ENCODE measurements at regions not wholly inside any gene's neighbourhood (a gene's known extent, or its start where the extent isn't known, plus 50 kb on each side); places are given as distances from the start of the nearest gene placed in this dataset.

DNA sequence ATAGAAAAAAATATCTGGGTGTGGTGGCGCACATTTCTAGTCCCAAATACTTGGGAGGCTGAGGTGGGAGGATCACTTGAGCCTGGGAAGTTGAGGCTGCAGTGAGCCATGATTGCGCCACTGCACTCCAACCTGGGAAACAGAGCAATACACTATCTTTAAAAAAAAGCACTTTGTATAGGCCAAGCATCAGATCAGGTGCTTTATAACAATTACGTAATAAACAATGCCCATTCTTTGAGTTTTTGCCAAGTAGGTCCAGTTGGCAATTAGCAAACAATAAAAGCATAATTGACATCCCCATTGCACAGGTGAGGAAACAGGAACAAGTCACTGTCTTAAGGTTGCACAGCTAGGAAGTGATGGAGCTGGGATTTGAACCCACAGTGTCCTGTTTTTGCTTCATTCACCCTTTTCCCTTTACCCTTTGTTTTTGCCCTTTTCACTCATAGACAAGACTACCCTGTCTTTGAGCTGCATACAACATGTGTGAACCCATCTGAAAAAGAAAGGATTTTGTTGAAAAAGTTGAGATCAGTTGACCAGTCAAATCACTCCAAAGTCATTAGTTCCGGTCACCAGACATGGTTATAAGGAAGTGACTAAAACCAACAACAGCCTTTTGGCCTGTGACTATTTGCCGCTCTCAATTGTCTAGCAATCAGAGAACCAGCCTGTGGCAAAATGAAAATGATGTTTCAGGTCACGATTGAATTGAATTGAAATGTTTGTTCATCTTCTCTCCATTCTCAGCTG, 303.6 kb downstream of the TFAP2C start:
- no peaks in the 10 kb centered on the region for H3K36me3 ChIP-seq (replicated peaks; ENCODE audit: low read depth, low read length)
- no peak overlapping the region for H3K27ac ChIP-seq (ENCODE audit: low read length)
- no peaks in the 10 kb centered on the region for H4K20me1 ChIP-seq (ENCODE audit: insufficient read depth, low read length)
- no peaks in the 10 kb centered on the region for H3K9me3 ChIP-seq (ENCODE audit: insufficient read depth, low read length)
- no peak overlapping the region for H2AFZ ChIP-seq (ENCODE audit: low read depth, low read length)
- no peak overlapping the region for H3K4me2 ChIP-seq (ENCODE audit: low read length)
- no peak for TF ChIP-seq EZH2phosphoT487 (IDR thresholded peaks at IDR 0.05; ENCODE audit: low read depth)
- no peak for TF ChIP-seq CTCF (IDR thresholded peaks at IDR 0.05; ENCODE audit: low read depth, low read length)
- H3K4me1 ChIP-seq (ENCODE audit: low read length) = no peaks in the 10 kb centered on the region
- H3K4me3 ChIP-seq (ENCODE audit: low read length) = no peak overlapping the region
- H3K79me2 ChIP-seq (ENCODE audit: low read length) = no peaks in the 10 kb centered on the region
- H3K9ac ChIP-seq (ENCODE audit: low read length) = no peak overlapping the region
- H3K27me3 ChIP-seq (ENCODE audit: low read depth, low read length) = peaks cover 21% of the 10 kb centered on the region

DNA sequence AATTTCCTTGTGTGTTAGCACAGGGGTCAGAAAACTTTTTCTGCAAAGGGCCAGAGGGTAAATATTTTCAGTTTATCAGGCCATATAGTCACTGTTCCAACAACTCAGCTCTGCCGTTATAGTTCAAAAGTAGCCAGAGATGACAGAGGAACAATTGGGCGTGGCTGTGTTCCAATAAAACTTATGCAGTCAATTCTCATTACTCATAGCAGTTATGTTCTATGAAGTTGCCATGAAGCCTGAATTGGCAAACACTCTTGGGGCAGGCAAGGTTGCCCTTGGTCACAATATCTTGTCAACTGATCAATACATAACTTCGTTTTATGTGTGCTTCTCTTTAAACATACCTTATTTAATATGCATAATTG, 304.2 kb downstream of the TFAP2C start:
- H3K4me1 ChIP-seq (ENCODE audit: low read length) = no peaks in the 10 kb centered on the region
- no peak overlapping the region for H3K4me2 ChIP-seq (ENCODE audit: low read length)
- no peak for TF ChIP-seq EZH2phosphoT487 (IDR thresholded peaks at IDR 0.05; ENCODE audit: low read depth)
- no peak for TF ChIP-seq CTCF (IDR thresholded peaks at IDR 0.05; ENCODE audit: low read depth, low read length)
- no peak overlapping the region for H3K4me3 ChIP-seq (ENCODE audit: low read length)
- no peak overlapping the region for H3K27ac ChIP-seq (ENCODE audit: low read length)
- H3K9ac ChIP-seq (ENCODE audit: low read length) = no peak overlapping the region
- H4K20me1 ChIP-seq (ENCODE audit: insufficient read depth, low read length) = no peaks in the 10 kb centered on the region
- no peaks in the 10 kb centered on the region for H3K79me2 ChIP-seq (ENCODE audit: low read length)
- no peaks in the 10 kb centered on the region for H3K36me3 ChIP-seq (replicated peaks; ENCODE audit: low read depth, low read length)
- H3K9me3 ChIP-seq (ENCODE audit: insufficient read depth, low read length) = no peaks in the 10 kb centered on the region
- peaks cover 23% of the 10 kb centered on the region for H3K27me3 ChIP-seq (ENCODE audit: low read depth, low read length)
- no peak overlapping the region for H2AFZ ChIP-seq (ENCODE audit: low read depth, low read length)

DNA sequence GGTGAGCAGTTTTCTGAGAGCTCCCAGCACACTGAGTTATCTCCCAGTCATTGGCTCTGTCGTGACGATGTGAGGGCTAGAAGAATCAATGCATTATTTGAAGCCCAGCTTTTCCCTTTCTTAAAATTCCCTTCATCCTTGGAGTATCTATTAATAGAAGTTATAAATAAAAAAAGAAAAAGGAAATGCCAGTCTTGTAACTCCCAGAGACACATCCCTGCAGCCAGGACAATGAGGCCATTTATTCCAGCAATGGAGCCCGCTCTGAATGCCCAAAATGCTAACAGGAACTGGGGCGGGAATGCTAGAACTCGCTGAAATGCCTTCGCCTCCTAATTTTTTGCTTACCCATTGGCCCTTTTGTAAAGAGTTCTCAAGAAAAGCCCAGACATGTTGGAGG, 305.8 kb downstream of the TFAP2C start:
- TF ChIP-seq CTCF (IDR thresholded peaks at IDR 0.05; ENCODE audit: low read depth, low read length) (no peak), EZH2phosphoT487 (IDR thresholded peaks at IDR 0.05; ENCODE audit: low read depth) (no peak)

DNA sequence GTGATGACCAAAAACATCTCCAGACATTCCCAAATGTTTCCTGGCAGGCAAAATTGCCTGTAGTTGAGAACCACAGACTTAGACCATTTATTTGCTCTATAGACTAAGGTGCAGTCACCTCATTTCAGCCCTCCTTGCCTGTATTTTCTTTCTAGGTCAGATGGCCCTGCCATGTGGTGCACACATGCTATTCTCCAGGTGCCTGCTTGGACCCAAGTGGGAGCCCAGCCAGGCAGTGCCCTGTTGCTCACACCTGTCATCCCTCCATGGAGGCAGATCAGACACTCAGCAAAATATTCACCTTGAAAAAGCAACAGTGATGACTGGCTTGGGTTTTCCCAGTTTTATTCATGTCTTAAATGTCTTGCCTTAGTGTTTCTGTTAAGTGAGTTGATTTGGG, 311.4 kb downstream of the TFAP2C start:
- H2AFZ ChIP-seq (ENCODE audit: low read depth, low read length) = no peak overlapping the region
- peaks cover 21% of the 10 kb centered on the region; the same call in 1 of the 2 replicates for H3K27me3 ChIP-seq (ENCODE audit: low read depth, low read length)
- no peak for TF ChIP-seq CTCF (IDR thresholded peaks at IDR 0.05; ENCODE audit: low read depth, low read length)
- no peaks in the 10 kb centered on the region for H3K4me1 ChIP-seq (ENCODE audit: low read length)
- no peaks in the 10 kb centered on the region for H3K79me2 ChIP-seq (ENCODE audit: low read length)
- H3K9ac ChIP-seq (ENCODE audit: low read length) = no peak overlapping the region
- no peaks in the 10 kb centered on the region for H4K20me1 ChIP-seq (ENCODE audit: insufficient read depth, low read length)
- no peak overlapping the region for H3K4me3 ChIP-seq (ENCODE audit: low read length)
- no peaks in the 10 kb centered on the region for H3K36me3 ChIP-seq (replicated peaks; ENCODE audit: low read depth, low read length)
- no peak overlapping the region for H3K4me2 ChIP-seq (ENCODE audit: low read length)
- no peak overlapping the region for H3K27ac ChIP-seq (ENCODE audit: low read length)
- H3K9me3 ChIP-seq (ENCODE audit: insufficient read depth, low read length) = no peaks in the 10 kb centered on the region

More for the DNA sequence above, 305.8 kb downstream of the TFAP2C start:
- H3K27ac ChIP-seq (ENCODE audit: low read length) = no peak overlapping the region
- peaks cover 14% of the 10 kb centered on the region; the same call in 1 of the 2 replicates for H3K27me3 ChIP-seq (ENCODE audit: low read depth, low read length)
- H3K4me2 ChIP-seq (ENCODE audit: low read length) = no peak overlapping the region
- no peaks in the 10 kb centered on the region for H3K36me3 ChIP-seq (replicated peaks; ENCODE audit: low read depth, low read length)
- H2AFZ ChIP-seq (ENCODE audit: low read depth, low read length) = no peak overlapping the region
- no peaks in the 10 kb centered on the region for H3K79me2 ChIP-seq (ENCODE audit: low read length)
- no peaks in the 10 kb centered on the region for H4K20me1 ChIP-seq (ENCODE audit: insufficient read depth, low read length)
- no peaks in the 10 kb centered on the region for H3K4me1 ChIP-seq (ENCODE audit: low read length)
- no peaks in the 10 kb centered on the region for H3K9me3 ChIP-seq (ENCODE audit: insufficient read depth, low read length)
- no peak overlapping the region for H3K9ac ChIP-seq (ENCODE audit: low read length)
- H3K4me3 ChIP-seq (ENCODE audit: low read length) = no peak overlapping the region
